ENCODE measurements at regions not wholly inside any gene's neighbourhood (a gene's known extent, or its start where the extent isn't known, plus 50 kb on each side); places are given as distances from the start of the nearest gene placed in this dataset.

DNA sequence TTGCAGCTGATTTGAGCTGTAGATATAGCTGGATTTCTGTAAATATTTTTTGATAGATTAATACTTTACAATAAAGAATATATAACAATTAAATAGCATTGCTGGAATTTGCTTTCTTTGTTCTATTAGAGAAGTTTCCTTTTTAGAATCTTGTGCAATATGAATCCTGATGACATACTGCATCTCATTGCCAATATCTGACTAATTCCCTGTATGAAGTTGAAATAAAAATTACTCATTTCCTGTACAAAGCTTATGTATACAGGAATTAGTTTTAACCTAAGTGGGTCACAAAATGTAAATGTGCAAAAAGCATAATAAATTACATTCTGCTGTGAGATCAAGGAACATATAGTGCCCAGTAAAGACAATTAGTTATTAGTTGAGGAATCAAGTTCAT, 72.8 kb upstream of the TMEFF2 start:
- TF ChIP-seq, protein P1, sequence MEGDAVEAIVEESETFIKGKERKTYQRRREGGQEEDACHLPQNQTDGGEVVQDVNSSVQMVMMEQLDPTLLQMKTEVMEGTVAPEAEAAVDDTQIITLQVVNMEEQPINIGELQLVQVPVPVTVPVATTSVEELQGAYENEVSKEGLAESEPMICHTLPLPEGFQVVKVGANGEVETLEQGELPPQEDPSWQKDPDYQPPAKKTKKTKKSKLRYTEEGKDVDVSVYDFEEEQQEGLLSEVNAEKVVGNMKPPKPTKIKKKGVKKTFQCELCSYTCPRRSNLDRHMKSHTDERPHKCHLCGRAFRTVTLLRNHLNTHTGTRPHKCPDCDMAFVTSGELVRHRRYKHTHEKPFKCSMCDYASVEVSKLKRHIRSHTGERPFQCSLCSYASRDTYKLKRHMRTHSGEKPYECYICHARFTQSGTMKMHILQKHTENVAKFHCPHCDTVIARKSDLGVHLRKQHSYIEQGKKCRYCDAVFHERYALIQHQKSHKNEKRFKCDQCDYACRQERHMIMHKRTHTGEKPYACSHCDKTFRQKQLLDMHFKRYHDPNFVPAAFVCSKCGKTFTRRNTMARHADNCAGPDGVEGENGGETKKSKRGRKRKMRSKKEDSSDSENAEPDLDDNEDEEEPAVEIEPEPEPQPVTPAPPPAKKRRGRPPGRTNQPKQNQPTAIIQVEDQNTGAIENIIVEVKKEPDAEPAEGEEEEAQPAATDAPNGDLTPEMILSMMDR (IDR thresholded peaks at IDR 0.05): no peak
- Histone ChIP-seq H3K4me3 (no peak overlapping the region), H3K27ac (no peak overlapping the region), H3K9me3 (no peaks in the 10 kb centered on the region), H3K4me1 (no peaks in the 10 kb centered on the region), H3K27me3 (no peaks in the 10 kb centered on the region), H3K36me3 (no peaks in the 10 kb centered on the region)
- intact Hi-C loops (cut with DNase I; ENCODE audit: low total_unique reads): no loop called here
- no peak for DNase-seq

DNA sequence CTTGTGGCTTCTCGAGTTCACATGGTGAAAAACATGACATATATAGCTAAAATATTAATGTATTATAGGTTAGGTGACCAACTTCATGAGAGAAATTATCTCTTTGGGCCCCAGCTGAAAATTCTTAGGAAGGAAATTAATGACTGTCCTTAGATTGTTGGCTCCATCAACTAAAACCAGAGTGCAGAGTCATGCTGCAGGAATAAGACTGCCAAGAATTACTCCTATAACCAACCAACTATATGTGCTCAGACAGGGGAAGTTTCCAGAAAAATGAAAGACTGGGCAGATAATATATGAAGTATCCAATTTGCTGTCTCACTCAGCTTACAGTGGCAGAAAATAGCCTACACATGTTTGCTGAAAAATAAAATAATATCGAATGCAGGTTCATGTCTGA, 71.0 kb upstream of the TMEFF2 start:
- H3K4me1 ChIP-seq: no peaks in the 10 kb centered on the region
- H3K27me3 ChIP-seq: no peaks in the 10 kb centered on the region
- no peak for DNase-seq
- intact Hi-C loops (cut with DNase I; ENCODE audit: low total_unique reads): no loop called here
- TF ChIP-seq, protein P1 (IDR thresholded peaks at IDR 0.05): no peak
- no peak overlapping the region for H3K4me3 ChIP-seq
- no peaks in the 10 kb centered on the region for H3K36me3 ChIP-seq
- no peaks in the 10 kb centered on the region for H3K9me3 ChIP-seq
- no peak overlapping the region for H3K27ac ChIP-seq

DNA sequence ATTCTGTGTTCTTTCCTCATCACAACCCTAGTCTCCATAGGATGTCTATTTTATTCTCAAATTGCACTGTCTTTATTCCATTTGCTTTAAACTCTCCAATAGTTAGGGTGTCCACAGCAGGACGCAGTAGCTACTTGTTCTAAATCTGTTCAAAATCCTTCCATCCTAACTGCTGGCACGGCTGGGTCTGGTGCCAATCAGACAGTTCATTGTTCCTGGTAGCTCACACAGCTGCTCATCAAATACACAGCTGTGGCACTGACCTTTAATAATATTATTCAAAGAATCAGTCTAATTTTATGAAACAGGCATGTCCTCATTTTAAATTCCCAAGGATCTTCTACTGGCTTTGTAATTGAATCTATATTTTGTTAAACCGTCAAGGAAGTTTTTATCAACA, 59.7 kb upstream of the TMEFF2 start:
- Histone ChIP-seq H3K9me3 (no peaks in the 10 kb centered on the region), H3K27me3 (no peaks in the 10 kb centered on the region), H3K4me1 (no peaks in the 10 kb centered on the region), H3K36me3 (no peaks in the 10 kb centered on the region), H3K27ac (no peak overlapping the region), H3K4me3 (no peak overlapping the region)
- TF ChIP-seq, protein P1 (IDR thresholded peaks at IDR 0.05): no peak
- no peak for DNase-seq
- intact Hi-C loops (cut with DNase I; ENCODE audit: low total_unique reads): no loop called here

DNA sequence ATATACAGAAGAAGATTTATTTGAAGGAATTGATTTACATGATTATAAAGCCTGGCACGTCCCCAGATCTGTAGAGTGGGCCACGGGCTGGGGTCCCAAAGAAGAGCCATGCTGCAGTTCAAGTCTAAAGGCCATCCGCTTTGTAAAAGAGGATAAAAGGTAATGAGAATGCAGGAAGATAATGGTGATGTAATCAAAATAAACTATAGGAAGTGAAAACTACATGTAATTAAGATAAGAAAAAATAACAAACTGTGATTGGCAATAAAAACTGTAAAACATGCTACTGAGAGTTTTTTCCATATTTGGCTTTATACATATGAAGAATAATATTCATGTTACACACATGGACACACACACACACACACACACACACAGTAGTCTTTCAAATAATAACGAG, 59.0 kb upstream of the TMEFF2 start:
- TF ChIP-seq, protein P1 (IDR thresholded peaks at IDR 0.05): no peak
- intact Hi-C loops (cut with DNase I; ENCODE audit: low total_unique reads): no loop called here

DNA sequence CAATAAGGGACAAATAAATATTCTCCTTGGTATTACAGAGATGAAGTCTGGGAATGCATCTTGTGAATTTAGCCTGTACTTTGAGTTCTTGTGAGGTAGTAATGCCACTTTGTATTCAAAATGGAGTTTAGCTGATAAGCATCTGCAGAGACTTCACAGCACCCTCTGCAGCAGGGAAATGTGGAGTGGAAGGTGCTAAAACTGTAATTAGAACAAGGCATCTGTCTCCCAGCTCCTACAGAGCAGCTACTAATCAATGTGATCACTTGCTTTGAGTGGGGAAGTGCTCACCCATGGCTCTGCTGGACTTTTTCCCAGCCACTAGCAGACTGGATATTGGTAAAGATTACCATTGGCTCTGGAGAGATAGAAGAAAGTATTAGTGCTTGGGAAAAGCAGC, 56.2 kb upstream of the TMEFF2 start:
- intact Hi-C loops (cut with DNase I; ENCODE audit: low total_unique reads): no loop called here
- Histone ChIP-seq H3K27me3 (no peaks in the 10 kb centered on the region), H3K9me3 (no peaks in the 10 kb centered on the region), H3K36me3 (no peaks in the 10 kb centered on the region), H3K4me1 (no peaks in the 10 kb centered on the region), H3K4me3 (no peak overlapping the region), H3K27ac (no peak overlapping the region)
- TF ChIP-seq, protein P1 (IDR thresholded peaks at IDR 0.05): no peak
- no peak for DNase-seq

More for the DNA sequence above, 59.0 kb upstream of the TMEFF2 start:
- DNase-seq: no peak
- H3K27ac ChIP-seq: no peak overlapping the region
- no peak overlapping the region for H3K4me3 ChIP-seq
- H3K36me3 ChIP-seq: no peaks in the 10 kb centered on the region
- H3K9me3 ChIP-seq: no peaks in the 10 kb centered on the region
- H3K4me1 ChIP-seq: no peaks in the 10 kb centered on the region
- no peaks in the 10 kb centered on the region for H3K27me3 ChIP-seq

DNA sequence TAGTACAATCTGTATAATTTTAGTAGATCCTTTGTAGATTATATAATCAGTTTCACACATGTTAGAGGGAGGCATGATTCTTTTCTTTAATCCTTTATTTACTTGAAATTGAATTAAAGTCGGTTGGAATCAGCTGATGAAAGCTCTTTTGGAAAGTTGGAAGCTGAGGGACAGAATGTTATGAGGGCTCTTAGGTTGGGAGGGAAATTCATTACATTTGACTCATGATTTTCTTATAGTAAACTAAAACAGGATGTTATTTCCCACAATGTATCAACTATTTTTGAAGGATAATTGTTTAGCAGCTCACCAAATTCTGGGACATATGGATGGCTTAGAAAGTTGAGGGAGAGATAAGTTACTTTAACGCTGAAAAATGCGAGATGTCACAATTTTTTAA, 52.7 kb upstream of the TMEFF2 start:
- Histone ChIP-seq H3K9me3 (no peaks in the 10 kb centered on the region), H3K4me1 (peaks cover 0 to 6% (median 2%) of the 10 kb centered on the region in 4 donors), H3K4me3 (no peak overlapping the region), H3K27me3 (no peaks in the 10 kb centered on the region), H3K36me3 (no peaks in the 10 kb centered on the region), H3K27ac (no peak overlapping the region)
- TF ChIP-seq, protein P1 (IDR thresholded peaks at IDR 0.05): no peak
- DNase-seq: no peak
- intact Hi-C loops (cut with DNase I; ENCODE audit: low total_unique reads): no loop called here

Measured in tibial artery (tissue), 4 donors.